ENCODE measurements at regions not wholly inside any gene's neighbourhood (a gene's known extent, or its start where the extent isn't known, plus 50 kb on each side); places are given as distances from the start of the nearest gene placed in this dataset.

DNA sequence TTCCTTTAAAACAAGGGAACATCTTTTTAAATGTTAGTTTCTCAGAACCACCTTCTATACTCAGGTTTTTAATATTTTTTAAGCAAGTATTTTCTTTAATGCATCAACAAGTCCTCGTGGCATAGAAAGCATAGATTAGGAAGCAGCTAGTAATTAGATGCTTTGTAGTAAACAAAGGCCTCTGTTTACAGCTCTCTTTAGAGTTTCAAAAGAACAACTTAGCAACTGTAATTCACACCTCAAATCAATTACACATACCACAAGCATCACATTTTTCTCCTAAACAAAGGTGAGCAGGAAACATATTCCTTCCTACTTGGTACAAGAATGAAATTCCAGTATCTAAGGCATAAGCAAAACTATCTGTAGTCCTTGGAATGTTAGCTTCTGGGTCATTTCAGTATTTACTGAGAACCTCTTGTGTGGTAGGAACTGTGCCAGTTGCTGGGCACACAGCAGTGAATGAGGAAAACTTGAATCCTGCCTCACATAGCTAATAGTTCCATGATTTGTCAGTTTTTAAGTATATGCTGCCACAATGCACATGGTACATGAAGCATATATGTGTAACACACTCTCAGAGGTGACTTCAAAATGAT lies 249.1 kb downstream of the CEMIP2 start:
- TF ChIP-seq, protein P1, sequence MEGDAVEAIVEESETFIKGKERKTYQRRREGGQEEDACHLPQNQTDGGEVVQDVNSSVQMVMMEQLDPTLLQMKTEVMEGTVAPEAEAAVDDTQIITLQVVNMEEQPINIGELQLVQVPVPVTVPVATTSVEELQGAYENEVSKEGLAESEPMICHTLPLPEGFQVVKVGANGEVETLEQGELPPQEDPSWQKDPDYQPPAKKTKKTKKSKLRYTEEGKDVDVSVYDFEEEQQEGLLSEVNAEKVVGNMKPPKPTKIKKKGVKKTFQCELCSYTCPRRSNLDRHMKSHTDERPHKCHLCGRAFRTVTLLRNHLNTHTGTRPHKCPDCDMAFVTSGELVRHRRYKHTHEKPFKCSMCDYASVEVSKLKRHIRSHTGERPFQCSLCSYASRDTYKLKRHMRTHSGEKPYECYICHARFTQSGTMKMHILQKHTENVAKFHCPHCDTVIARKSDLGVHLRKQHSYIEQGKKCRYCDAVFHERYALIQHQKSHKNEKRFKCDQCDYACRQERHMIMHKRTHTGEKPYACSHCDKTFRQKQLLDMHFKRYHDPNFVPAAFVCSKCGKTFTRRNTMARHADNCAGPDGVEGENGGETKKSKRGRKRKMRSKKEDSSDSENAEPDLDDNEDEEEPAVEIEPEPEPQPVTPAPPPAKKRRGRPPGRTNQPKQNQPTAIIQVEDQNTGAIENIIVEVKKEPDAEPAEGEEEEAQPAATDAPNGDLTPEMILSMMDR (IDR thresholded peaks at IDR 0.05), result no peak
- no peak for TF ChIP-seq POLR2A (IDR thresholded peaks at IDR 0.05)
- H3K4me3 ChIP-seq, result no peak overlapping the region
- no peaks in the 10 kb centered on the region for H3K9me3 ChIP-seq
- no peaks in the 10 kb centered on the region for H3K4me1 ChIP-seq
- H3K36me3 ChIP-seq, result no peaks in the 10 kb centered on the region
- DNase-seq, result no peak
- H3K27me3 ChIP-seq, result no peaks in the 10 kb centered on the region
- H3K27ac ChIP-seq, result no peak overlapping the region

DNA sequence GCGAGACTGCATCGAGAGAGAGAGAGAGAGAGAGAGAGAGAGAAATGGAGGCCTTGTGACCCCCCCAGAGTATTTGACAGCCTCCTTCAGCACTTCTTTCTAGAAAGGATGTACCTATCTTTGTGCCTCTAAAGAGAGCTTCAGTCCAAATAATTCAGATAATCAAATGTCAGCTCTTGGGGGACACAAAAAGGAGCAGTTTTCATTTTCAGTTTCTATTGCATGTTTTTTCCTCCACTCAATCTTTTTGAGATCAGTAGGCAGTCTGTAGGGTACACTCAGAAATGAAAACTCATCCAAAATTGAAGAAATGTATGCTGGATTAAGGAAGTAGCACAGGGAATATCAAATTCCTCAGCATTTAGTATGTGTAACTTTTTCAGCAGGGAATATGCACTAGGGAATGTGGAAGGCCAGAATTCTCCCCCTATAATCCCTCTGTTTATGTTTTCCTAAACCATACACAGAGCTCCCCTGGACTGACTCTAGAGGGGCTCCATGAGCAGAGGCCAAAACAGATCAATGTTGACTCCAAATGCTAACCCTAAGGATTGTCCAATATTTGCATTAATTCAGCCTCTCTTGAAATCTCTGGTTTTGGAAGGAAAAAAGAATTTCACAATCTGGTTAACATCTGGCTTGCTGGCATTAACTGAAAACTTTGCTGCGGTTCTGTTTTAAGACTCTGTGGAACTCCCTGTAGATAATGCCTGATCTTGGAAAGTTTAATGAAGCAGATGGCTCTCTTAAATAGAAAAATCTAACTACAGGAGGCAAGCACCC lies 250.1 kb downstream of the CEMIP2 start:
- H3K36me3 ChIP-seq, result no peaks in the 10 kb centered on the region
- no peak overlapping the region for H3K27ac ChIP-seq
- H3K9me3 ChIP-seq, result no peaks in the 10 kb centered on the region
- H3K4me3 ChIP-seq, result no peak overlapping the region
- H3K27me3 ChIP-seq, result no peaks in the 10 kb centered on the region
- H3K4me1 ChIP-seq, result no peaks in the 10 kb centered on the region
- no peak for TF ChIP-seq POLR2A (IDR thresholded peaks at IDR 0.05)
- TF ChIP-seq, protein P1 (IDR thresholded peaks at IDR 0.05), result no peak
- no peak for DNase-seq

DNA sequence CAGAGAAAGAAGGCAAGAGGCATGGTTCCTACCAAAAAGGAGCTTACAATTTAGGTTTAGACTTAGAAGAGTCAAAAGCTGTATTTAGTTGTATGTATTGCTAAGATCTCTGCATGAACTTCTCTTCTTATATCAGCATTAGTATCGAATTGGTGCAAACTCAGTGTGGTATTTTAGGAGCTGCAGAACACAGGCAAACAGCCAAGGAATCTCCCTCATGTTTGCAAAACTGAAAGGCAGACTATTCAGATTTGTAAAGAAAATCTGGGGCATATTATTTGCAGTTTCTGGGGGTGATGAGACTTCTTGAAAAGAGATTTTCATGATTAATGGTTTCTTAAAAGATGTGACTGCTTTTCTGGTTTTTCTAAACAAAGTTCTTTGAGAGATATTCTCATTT lies 252.7 kb downstream of the CEMIP2 start:
- DNase-seq, result no peak
- H3K4me1 ChIP-seq, result no peaks in the 10 kb centered on the region
- no peak overlapping the region for H3K4me3 ChIP-seq
- H3K9me3 ChIP-seq, result no peaks in the 10 kb centered on the region
- H3K27me3 ChIP-seq, result no peaks in the 10 kb centered on the region
- H3K27ac ChIP-seq, result no peak overlapping the region
- TF ChIP-seq, protein P1 (IDR thresholded peaks at IDR 0.05), result no peak
- TF ChIP-seq POLR2A (IDR thresholded peaks at IDR 0.05), result no peak
- no peaks in the 10 kb centered on the region for H3K36me3 ChIP-seq

DNA sequence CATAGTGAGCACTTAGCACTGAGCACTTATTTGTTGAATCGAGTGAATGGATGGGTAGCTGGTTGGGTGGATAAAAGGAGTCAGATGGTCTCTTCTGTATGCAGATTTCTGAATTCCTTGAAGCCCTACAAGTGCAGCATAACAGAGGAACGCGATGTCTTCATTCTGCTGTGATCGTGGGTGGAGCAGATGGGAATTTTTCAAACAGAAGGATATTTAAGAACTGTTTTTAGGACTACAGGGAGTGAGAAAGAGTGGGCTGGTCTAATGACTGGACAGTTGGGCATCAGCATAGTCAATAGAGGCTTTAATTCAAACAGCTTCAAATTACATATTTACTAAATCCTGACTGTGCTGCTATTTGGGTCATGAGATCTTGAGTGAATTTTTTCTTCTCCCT lies 253.2 kb downstream of the CEMIP2 start:
- Histone ChIP-seq H3K9me3 (no peaks in the 10 kb centered on the region), H3K4me1 (no peaks in the 10 kb centered on the region), H3K27me3 (no peaks in the 10 kb centered on the region), H3K36me3 (no peaks in the 10 kb centered on the region), H3K27ac (no peak overlapping the region), H3K4me3 (no peak overlapping the region)
- DNase-seq, result no peak
- TF ChIP-seq POLR2A (IDR thresholded peaks at IDR 0.05), result no peak
- TF ChIP-seq, protein P1 (IDR thresholded peaks at IDR 0.05), result no peak

DNA sequence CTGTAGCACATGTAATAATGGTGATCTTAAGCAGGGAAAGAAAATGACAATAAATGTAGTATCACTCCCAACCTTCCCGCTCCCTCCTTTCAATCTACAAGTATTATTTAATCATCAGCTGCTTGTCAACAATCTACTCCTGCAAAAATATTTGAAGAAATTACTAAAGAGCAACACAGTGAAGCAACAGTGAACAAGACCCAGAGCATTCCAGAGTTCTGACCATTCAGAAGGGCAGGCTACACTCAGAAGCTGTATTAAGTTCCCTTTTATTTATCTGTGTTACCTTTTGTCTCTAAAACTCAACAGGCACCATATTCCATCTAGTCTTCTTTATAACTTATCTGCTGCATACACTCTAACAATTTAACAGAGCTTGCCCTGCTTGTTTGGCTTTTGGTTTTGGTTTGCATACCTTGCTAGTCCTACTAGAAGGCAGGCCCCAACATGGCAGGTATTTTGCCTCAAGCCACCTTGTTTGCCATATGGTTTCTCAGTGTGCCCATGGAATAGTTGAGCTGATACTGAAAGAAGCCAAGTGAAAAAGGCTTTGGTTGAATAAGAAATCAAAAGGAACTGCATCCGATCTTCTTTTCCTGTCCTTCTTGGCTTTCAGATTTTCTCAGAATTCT lies 253.9 kb downstream of the CEMIP2 start:
- no peak for DNase-seq
- no peak for TF ChIP-seq POLR2A (IDR thresholded peaks at IDR 0.05)
- TF ChIP-seq, protein P1 (IDR thresholded peaks at IDR 0.05), result no peak
- no peaks in the 10 kb centered on the region for H3K36me3 ChIP-seq
- no peak overlapping the region for H3K4me3 ChIP-seq
- H3K4me1 ChIP-seq, result no peaks in the 10 kb centered on the region
- no peaks in the 10 kb centered on the region for H3K27me3 ChIP-seq
- no peak overlapping the region for H3K27ac ChIP-seq
- H3K9me3 ChIP-seq, result no peaks in the 10 kb centered on the region

Measured in Peyer's patch (tissue), 4 donors.